ENCODE measurements at regions not wholly inside any gene's neighbourhood (a gene's known extent, or its start where the extent isn't known, plus 50 kb on each side); places are given as distances from the start of the nearest gene placed in this dataset.
"Not testable (repeated sequence)": the region's sequence is repeated elsewhere in the genome, so short reads cannot be mapped to it uniquely, and the experiment has no call there.

DNA sequence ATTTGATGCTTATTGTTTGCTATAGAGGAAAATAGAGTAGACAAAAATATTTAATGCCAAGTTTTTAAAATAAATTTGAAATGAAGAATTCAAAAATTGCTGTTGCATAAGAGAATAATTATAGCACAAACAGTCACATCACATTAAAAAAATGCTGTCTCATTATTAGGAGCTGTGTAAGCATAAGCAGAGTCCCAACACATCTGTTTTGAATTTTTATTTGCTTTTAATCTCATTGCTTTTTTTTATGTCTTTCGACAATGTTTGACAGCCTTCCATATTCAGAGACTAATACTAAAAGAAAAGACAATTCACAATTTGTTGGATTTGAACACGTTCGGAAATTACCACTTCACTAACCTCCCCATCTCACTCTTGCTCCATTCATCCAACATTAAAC is 143.5 kb downstream of the TFPI2 start:
- DNase-seq (ENCODE audit: low spot score) = no peak

DNA sequence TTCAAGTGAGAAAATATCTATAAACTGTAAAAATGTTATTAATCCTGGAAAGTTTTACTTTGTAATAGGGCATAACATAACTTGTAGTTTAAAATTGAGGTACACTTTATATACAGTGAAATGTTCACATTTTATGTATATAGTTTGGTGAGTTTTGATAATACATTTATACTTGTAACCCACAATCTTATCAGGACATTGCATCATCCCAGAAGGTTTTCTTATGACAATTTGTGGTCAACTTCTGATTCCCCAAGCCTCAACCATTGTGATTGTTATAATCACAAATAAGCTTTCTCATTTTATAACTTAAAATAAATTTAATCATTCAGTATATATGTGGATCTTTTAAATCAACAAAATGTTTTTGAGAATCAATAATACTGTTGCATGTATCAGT is 151.1 kb downstream of the TFPI2 start:
- no peak for DNase-seq (ENCODE audit: low spot score)

DNA sequence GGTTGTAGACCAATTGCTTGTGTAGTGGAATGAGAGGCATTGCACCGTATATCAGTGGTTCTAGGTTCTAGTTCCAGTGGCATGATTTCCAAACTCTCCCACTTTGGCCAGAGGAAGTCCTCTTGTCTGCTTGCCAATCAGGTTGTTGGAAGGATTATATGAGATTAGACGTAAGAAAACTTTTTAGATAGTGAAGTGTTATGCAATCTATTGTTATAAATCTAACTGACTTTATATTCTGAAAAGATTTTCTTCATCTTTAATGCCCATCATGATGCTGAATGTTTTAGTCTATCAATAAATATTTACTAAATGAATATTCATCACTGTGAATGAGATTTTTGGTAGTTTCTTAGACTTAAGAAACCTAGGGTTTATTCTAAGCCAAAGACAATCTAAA is 152.6 kb downstream of the TFPI2 start:
- no peak for DNase-seq (ENCODE audit: low spot score)

DNA sequence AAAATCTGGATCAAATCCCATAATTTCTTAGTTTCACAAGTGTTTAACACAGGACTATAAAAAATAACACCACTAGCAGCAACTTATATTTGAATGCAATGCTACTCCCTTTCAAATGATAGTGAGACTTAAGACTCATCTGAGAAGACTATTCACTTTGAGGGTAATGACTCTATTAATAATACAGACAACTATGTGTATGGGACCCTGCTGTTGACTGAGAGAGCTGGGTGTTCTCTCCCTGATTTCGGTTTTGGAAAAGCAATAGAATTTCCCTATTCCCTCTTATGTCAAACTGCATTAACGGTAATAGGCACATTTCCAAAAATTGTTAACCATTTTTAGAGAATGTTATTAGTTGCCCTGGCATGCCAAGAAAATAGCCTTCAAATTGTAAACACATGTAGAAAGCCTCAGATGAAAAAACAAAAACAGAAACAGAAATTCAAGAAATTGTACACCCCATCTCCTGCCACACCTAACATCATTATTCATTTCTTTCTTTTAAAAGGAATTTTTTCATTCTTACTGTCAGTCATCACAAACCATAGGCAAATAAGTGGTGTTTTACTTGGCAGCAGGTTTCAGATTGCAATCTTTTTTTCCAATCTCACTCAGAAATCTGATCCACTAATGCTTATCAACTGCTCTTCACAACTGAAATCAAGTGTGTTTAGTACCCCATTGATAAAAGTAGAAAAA is 153.7 kb downstream of the TFPI2 start:
- DNase-seq (ENCODE audit: low spot score) = no peak

DNA sequence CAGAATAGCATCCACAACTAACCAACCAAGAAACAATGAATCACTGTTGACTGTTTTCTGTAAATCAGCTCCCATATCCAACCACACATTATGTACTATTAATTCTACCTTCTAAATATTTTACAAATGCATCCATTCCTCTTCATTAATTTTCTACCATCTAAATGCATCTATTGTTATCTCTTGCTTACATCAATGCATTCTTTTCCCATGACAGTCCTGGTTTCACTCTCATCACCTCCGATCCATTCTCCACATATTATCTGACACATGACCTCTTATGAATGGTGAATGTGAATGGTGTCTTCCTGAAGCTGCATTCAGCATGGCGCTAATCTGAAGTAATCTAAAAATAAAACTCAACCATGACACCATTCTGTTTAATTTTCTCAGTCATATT is 153.8 kb upstream of the CALCR start:
- DNase-seq (ENCODE audit: low spot score) = no peak

DNA sequence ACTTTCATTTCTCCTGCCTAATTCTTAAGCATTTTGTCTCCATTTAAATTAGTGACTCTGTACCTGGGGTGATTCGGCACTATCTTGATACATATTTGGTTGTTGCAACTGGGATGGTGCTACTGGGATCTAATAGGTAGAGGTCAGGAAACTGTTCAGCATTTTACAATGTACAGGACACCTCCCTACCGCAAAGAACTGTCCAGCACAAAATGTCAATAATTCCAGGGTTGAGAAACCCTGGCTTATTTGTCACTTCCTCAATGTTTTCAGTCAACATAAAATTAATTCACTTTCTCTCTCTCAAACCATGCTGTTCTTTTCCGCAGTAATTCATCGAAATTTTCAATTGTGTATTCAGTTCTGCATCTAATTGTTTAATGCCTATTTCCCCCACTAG is 151.4 kb upstream of the CALCR start:
- no peak for DNase-seq (ENCODE audit: low spot score)

DNA sequence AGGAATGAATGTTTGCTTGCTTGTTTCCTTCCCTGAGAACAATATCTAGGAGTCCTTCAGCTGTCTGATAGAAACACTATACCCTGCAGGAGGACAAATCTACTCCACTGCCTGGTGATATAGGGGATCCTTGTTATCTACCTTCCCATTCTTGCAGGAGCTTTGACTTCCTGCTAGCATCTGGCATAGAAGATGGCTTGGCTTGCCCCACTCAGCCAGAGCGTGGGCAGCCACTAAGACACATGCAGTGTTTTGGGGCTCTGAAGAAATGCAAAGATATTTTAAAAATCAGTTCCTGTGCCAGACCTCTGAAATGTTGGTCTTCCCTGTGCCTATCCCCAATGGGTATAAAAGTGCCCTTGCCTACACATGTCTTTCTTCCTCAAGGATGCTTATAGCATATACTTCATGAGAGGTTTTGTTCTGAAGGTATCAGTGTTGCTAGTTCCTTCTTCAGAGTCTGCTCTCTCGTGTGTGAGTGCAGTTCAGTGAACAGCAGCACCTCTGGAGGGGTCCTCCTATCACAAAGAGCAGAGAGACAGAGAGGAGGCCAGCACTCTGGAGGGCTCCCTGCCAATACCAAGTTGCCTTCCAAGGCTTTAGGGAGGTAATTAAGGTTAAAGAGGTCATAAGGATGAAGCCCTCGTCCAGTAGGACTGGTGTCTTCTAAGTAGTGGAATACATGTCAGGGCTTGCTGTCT is 149.1 kb upstream of the CALCR start:
- DNase-seq (ENCODE audit: low spot score) = no peak

DNA sequence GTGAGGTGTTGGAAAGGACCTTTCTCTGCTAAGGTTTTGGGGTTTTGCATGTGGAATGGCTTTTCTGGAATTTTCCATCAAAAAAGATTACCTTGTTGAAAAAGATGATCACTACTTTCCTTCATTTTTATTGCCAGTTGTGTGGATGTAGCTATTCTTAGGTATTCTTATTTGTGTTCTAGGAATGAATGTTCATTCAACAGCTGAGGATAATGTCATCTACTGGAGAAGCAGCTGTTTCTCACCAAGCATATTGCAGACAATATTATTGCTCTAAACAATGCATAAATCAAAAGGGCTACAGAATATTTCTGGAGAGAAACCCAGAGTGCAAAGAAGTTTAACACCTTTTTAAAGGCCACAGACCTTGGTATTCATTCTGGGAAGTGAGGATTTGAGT is 145.6 kb upstream of the CALCR start:
- no peak for DNase-seq (ENCODE audit: low spot score)

DNA sequence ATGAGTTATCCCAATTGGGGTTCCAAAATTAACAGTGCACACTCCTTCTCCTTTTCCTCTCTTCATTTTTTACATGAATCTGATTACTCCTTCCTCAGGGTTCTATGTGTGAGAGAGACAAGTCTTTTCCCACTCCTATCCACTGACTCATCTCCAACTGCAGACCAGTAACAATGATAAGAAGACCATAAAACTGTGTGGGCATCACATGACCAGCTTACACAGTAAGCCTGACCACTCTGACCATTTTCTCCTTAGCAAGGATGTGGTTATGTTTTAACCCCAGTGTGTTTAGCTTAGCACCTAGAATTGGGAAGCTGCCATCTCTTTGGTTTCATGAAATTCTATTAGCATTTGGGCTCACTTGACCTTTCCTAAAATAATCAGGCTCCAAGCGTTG is 145.0 kb upstream of the CALCR start:
- peak; percentile 15 for DNase-seq (ENCODE audit: low spot score)

DNA sequence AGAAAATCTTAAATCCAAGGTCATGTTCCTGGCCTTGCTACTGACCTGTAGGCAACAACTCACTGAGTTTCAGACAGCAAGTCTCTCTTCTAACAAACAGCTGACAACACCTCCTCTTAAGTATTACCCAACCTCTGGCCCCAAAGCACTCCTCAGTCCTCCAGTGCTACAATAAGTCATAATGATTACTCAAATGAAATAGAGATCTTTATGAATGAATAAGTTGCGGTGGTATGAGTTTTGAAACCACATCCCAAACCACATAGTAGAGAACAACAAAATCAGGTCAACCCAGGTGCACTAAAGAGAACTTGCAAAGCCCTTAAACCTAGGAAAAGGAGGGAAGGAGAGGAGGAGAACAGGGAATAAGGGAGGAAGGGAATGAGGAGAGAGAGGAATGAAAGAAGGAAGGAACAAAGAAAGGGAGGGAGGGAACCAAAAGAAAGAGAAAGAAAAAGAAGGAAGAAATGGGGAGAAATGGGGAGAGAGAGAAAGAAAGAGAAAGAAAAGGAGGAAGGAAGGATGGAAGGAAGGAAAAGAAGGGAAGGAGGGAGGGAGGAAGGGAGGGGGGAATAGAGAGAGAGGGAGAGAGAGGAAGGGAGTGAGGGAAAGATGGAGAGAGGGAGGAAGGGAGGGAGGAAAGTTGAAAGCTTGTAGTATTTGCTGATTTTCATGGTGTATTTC is 142.8 kb upstream of the CALCR start:
- no peak for DNase-seq (ENCODE audit: low spot score)

DNA sequence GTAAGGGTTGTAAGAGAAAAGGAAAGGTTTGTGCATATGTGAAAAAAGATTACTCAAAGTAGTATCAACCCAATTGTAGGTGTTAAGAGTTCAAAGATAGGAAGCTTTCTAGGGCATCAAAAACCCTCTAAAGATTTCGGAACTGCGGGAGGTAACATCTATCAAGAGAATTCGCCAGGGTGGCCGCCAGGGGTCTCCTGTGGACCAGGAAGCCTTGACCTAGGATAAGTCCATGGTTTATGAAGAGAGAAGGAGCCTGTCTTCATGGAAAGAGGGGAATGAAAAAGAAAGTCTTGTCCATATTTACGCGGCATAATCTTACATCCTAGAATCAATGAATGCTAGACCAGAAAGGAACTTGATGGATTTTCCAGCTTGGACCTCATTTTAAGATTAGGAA is 140.7 kb upstream of the CALCR start:
- peak; percentile 12 for DNase-seq (ENCODE audit: low spot score)

DNA sequence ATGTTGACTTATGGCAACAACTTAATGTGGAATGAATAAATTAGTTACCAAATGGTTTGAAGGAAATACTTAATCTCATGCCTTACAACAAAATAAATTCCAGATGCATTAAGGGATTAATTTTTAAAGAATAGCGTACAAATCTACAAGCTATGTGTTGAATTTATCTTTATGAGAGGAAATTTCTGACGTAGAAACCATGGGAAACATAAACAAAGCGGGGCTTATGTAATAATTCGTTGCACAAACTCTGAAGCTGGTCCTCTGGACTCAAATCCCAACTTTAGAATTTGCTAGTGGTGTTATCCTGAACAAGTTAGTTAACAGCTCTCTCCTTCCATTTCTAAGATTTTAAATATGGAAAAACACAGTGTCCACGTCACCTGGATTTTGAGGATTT is 137.4 kb upstream of the CALCR start:
- no peak for DNase-seq (ENCODE audit: low spot score)

DNA sequence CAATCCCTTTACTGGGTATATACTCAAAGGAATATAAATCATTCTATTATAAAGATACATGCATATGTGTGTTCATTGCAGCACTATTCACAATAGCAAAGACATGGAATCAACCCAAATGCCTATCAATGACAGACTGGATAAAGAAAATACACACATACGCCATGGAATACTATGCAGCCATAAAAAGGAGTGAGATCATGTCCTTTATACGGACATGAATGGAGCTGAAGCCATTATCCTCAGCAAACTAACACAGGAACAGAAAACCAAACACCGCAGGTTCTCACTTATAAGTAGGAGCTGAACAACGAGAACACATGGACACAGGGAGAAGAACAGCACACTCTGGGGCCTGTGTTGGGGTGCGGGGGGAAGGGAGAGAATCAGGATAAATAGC is 133.7 kb upstream of the CALCR start:
- not testable (repeated sequence) for DNase-seq (ENCODE audit: low spot score)

DNA sequence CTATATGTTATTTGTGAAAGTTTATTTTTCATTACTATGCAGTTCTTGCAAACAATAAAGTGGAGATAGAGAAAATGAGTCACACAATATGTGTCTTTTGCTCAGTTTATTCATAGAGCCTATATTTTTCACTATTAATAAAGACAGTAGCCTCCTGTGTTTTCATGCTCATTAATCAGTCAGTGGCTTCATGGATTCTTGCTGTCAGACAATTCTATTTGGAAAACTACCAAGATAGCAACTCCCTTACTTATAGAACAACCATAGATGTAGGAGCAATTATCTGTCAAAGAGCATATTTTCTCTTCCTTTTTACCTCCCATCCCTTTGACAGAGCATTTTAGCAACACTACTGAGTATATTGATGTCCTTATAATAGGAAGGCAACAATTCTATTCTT is 132.7 kb upstream of the CALCR start:
- no peak for DNase-seq (ENCODE audit: low spot score)

DNA sequence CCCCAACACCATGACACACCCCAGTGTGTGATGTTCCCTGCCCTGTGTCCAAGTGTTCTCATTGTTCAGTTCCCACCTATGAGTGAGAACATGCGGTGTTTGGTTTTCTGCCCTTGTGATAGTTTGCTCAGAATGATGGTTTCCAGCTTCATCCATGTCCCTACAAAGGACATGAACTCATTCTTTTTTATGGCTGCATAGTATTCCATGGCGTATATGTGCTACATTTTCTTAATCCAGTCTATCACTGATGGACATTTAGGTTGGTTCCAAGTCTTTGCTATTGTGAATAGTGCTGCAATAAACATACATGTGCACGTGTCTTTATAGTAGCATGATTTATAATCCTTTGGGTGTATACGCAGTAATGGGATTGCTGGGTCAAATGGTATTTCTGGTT is 131.6 kb upstream of the CALCR start:
- not testable (repeated sequence) for DNase-seq (ENCODE audit: low spot score)

DNA sequence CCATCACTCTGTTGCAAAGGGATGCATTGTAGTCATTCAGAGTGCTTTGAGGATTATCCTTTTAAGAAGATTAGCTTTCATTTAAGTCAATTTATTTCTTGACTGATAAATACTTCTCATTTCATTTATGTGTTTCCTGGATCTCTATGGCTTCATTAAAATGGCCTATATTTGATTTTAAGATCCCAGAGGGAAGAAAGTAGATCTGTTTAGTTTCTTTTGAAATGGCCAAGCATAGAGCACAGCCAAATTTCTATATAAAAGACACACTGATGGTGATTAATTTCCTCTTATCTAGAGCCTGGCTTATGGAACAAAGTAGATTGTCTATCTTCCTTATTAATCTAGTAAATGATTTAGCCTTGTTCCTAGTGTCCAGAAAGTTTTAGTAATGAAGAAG is 129.7 kb upstream of the CALCR start:
- DNase-seq (ENCODE audit: low spot score) = no peak

DNA sequence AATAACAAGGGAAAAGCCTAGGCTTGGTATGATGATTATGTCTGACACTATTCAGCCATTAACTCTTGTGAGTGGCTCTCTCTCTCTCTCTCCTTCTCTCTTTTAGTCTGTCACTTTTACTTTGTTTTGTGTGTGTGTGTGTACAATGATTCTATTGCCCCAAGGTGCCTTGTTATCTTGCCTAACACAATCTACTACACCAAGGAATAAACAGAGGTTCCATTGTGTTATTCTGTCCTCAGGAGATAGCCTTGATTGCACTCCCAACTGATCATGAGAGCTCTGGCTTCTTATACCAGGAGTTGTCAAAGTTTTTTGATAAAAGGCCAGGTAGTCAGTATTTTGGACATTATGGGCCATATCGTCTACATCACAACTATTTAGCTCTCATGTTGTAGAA is 123.4 kb upstream of the CALCR start:
- no peak for DNase-seq (ENCODE audit: low spot score)

DNA sequence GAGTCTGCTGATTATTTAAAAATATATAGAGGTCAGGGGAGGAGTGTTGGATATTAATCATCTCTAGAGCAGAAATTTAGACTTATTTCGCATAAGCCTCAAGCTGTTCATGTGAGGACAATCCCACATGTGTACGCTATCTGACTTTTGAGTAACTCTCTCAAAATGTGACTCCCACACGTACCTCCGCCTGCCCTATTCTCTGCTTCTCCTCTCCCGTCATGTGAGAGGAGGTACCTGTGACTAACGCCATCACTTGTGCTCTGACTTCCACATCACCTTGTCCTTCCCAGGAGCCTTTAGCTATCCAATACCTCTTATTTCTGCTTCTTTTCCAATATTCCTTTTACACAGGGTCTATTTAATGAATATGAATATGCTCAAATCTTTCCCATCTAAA is 119.3 kb upstream of the CALCR start:
- DNase-seq (ENCODE audit: low spot score) = no peak

DNA sequence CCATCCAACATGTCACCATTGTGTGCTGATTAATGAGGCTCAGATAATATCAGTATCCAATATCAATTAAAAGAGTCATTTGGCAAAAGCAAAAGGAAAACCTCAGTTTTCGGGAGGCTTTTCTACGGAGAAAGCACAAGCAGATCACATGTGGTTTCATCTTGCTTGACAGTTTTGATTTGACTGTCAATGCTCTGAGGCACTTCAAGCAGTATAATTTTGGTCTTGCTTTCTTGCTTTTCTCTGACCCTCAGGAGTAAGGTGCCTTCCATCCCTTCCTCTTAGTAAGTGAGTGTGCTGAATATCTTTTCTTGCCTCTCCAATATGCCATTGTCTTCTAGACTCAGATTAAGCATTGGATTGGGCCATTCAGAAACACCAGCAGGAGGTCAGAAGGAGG is 115.5 kb upstream of the CALCR start:
- DNase-seq (ENCODE audit: low spot score) = no peak

DNA sequence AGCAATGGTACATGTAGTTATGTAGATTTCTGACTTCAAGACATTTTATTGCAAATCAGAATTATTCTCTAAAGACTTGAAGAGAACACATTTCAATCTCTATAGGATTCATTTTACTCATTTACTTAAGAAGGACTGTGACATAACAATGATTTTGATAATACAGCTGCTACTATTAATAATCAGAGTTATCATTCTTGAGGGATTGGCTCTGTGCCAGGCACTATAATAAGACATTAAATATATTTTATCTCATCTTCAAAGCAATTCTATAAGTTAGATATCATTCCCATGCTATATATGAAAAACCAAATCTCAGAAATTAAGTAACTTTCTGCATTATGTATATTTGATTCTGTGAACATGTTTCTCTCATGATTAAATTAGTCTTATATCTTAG is 103.7 kb upstream of the CALCR start:
- DNase-seq (ENCODE audit: low spot score) = no peak

DNA sequence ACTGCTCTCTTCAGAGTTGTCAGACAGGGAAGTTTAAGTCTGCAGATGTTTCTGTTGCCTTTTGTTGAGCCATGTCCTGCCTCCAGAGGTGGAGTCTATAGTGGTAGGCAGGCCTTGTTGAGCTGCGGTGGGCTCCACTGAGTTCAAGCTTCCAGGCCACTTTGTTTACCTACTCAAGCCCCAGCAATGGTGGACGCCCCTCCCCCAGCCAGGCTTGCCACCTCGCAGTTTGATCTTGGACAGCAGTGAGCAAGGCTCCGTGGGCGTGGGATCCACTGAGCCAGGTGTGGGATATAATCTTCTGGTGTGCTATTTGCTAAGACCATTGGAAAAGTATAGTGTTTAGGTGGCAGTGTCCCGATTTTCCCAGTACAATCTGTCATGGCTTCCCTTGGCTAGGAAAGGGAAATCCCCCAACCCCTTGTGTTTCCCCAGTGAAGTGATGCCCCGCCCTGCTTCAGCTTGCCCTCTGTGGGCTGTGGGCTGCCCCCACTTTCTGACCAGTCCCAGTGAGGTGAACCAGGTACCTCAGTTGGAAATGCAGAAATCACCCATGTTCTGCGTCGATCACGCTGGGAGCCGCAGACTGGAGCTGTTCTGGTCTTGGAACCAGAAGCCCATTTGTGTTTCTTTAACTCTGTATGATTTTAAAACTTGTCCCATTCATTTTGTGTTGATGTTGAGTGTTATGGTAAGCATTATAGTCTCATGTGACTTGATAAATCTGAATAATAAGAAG is 89.2 kb upstream of the CALCR start:
- DNase-seq (ENCODE audit: low spot score) = no peak

DNA sequence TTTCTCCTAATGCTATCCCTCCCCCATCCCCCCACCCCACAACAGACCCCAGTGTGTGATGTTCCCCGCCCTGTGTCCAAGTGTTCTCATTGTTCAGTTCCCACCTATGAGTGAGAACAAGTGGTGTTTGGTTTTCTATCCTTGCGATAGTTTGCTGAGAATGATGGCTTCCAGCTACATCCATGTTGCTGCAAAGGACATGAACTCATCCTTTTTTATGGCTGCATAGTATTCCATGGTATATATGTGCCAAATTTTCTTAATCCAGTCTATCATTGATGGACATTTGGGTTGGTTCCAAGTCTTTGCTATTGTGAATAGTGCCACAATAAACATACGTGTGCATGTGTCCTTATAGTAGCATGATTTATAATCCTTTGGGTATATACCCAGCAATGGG is 83.6 kb upstream of the CALCR start:
- DNase-seq (ENCODE audit: low spot score) = not testable (repeated sequence)

All from HuH-7 (cell line).